GM23338 (cell line): ENCODE measurements at regions not wholly inside any gene's neighbourhood (a gene's known extent, or its start where the extent isn't known, plus 50 kb on each side); places are given as distances from the start of the nearest gene placed in this dataset.

Source experiments
- ATAC-seq: fragments of 200-7000 bp; cut with Tn5 transposase; 3 replicates; pipeline ENCODE4 v1.9.1; 2020
- DNase-seq: peaks from one replicate; pipeline ENCODE4 v3.0.0-alpha.2; 2015; ENCODE audit warnings: low spot score
- H2AFZ ChIP-seq: fragments of 200-600 bp; sonication (generic); 2 replicates; pipeline ENCODE4 v1.8.0; 2016; ENCODE audit warnings: antibody characterized with exemption, mild to moderate bottlenecking, moderate library complexity
- H3F3A ChIP-seq: fragments of 200-600 bp; sonication (generic); replicated peaks from 2 replicates; pipeline ENCODE4 v1.8.0; 2017; ENCODE audit warnings: antibody characterized with exemption, mixed run types, low read depth
- H3K27ac ChIP-seq: fragments of 200-600 bp; sonication (generic); 2 replicates; pipeline ENCODE4 v1.6.1; 2016; ENCODE audit warnings: low read depth
- H3K27me3 ChIP-seq: fragments of 200-600 bp; sonication (generic); 2 replicates; pipeline ENCODE4 v1.8.0; 2016; ENCODE audit warnings: mild to moderate bottlenecking, mixed run types, moderate library complexity; ENCODE audit not compliant: insufficient read depth
- H3K36me3 ChIP-seq: fragments of 200-600 bp; sonication (generic); 2 replicates; pipeline ENCODE4 v1.8.0; 2016; ENCODE audit warnings: mild to moderate bottlenecking; ENCODE audit not compliant: insufficient read depth
- H3K4me1 ChIP-seq: fragments of 200-600 bp; sonication (generic); 2 replicates; pipeline ENCODE4 v1.8.0; 2016; ENCODE audit warnings: mild to moderate bottlenecking, moderate library complexity; ENCODE audit not compliant: insufficient read depth
- H3K4me2 ChIP-seq: fragments of 200-600 bp; sonication (generic); 2 replicates; pipeline ENCODE4 v1.7.1; 2017; ENCODE audit warnings: mixed run types
- H3K4me3 ChIP-seq: fragments of 200-600 bp; sonication (generic); 2 replicates; pipeline ENCODE4 v1.6.1; 2016; ENCODE audit warnings: mixed run types
- H3K79me2 ChIP-seq: fragments of 200-600 bp; sonication (generic); replicated peaks from 2 replicates; pipeline ENCODE4 v1.8.0; 2017; ENCODE audit warnings: mild to moderate bottlenecking; ENCODE audit not compliant: insufficient read depth
- H3K9me2 ChIP-seq: fragments of 200-600 bp; sonication (generic); 2 replicates; pipeline ENCODE4 v1.8.0; 2017; ENCODE audit not compliant: insufficient read depth
- H4K20me1 ChIP-seq: fragments of 200-600 bp; sonication (generic); replicated peaks from 2 replicates; pipeline ENCODE4 v1.8.0; 2017; ENCODE audit warnings: mild to moderate bottlenecking; ENCODE audit not compliant: insufficient read depth
- H3K27ac Mint-ChIP-seq: 2 replicates; pipeline ENCODE4 v1.8.0; 2020; ENCODE audit warnings: inconsistent platforms, mild to moderate bottlenecking, moderate library complexity, mixed read lengths
- H3K27me3 Mint-ChIP-seq: 3 replicates; pipeline ENCODE4 v1.8.0; 2022; ENCODE audit warnings: low read depth, mild to moderate bottlenecking, moderate library complexity, mixed read lengths, inconsistent platforms; ENCODE audit not compliant: insufficient read depth, poor library complexity
- H3K36me3 Mint-ChIP-seq: 3 replicates; pipeline ENCODE4 v1.8.0; 2021; ENCODE audit warnings: low read depth, mild to moderate bottlenecking, inconsistent platforms, moderate library complexity, mixed read lengths
- H3K4me1 Mint-ChIP-seq: 3 replicates; pipeline ENCODE4 v1.8.0; 2020; ENCODE audit warnings: mild to moderate bottlenecking, inconsistent platforms, mixed read lengths
- H3K4me3 Mint-ChIP-seq: 3 replicates; pipeline ENCODE4 v1.8.0; 2021; ENCODE audit warnings: moderate library complexity, mild to moderate bottlenecking, inconsistent platforms, mixed read lengths
- H3K9me3 Mint-ChIP-seq: 3 replicates; pipeline ENCODE4 v1.8.0; 2020; ENCODE audit warnings: moderate library complexity, mild to moderate bottlenecking, inconsistent platforms, mixed read lengths
- EZH2 ChIP-seq: fragments of 200-600 bp; sonication (generic); IDR thresholded peaks from one replicate; pipeline ENCODE4 v1.8.0; 2017; ENCODE audit warnings: antibody characterized with exemption, mild to moderate bottlenecking, low read depth; ENCODE audit not compliant: unreplicated experiment
- EZH2phosphoT487 ChIP-seq: fragments of 200-600 bp; sonication (generic); IDR thresholded peaks from one replicate; pipeline ENCODE4 v1.8.1; 2018; ENCODE audit warnings: antibody characterized with exemption; ENCODE audit not compliant: unreplicated experiment
- JUNB ChIP-seq: IDR thresholded peaks from one replicate; pipeline ENCODE4 v1.6.1; 2016; ENCODE audit warnings: antibody characterized with exemption; ENCODE audit not compliant: unreplicated experiment
- NANOG ChIP-seq: IDR thresholded peaks from 2 replicates; pipeline ENCODE4 v1.6.1; 2016; ENCODE audit warnings: antibody characterized with exemption, borderline replicate concordance
- STAT1 ChIP-seq: IDR thresholded peaks from one replicate; pipeline ENCODE4 v1.6.1; 2016; ENCODE audit warnings: antibody characterized with exemption; ENCODE audit not compliant: unreplicated experiment
- TF ChIP-seq, protein P1 (sequence below), 2 experiments: fragments of 200-600 bp in 1 of 2; sonication (generic) in 1 of 2; conservative IDR thresholded peaks; 2 replicates each; pipeline versions ENCODE4 v1.5.1 to v1.6.1; 2016 to 2017; ENCODE audit warnings: antibody characterized with exemption in 2 of 2, low read depth in 2 of 2, mild to moderate bottlenecking in 2 of 2, moderate library complexity in 1 of 2
- TF ChIP-seq, protein P2 (sequence below): IDR thresholded peaks from 2 replicates; pipeline ENCODE4 v1.6.1; 2016; ENCODE audit warnings: antibody characterized with exemption
- TF ChIP-seq, protein P3 (sequence below): IDR thresholded peaks from one replicate; pipeline ENCODE4 v1.6.1; 2018; ENCODE audit warnings: antibody characterized with exemption; ENCODE audit not compliant: unreplicated experiment

GRCh38 chr6:3939368-3939958 lies 90.3 kb downstream of the FAM50B start:
- Mint-ChIP-seq H3K36me3 (no peaks in the 10 kb centered on the region), H3K27me3 (peaks cover 2% of the 10 kb centered on the region), H3K9me3 (no peaks in the 10 kb centered on the region), H3K4me1 (0 out of 3 replicates have a peak, but pooled peaks cover 3% of the 10 kb centered on the region), H3K4me3 (no peak overlapping the region), H3K27ac (no peak overlapping the region)
- Histone ChIP-seq H3K4me1 (no peaks in the 10 kb centered on the region), H2AFZ (no peak overlapping the region), H3K9me2 (no peaks in the 10 kb centered on the region), H3K79me2 (no peaks in the 10 kb centered on the region), H3K27ac (no peak overlapping the region), H3K27me3 (no peaks in the 10 kb centered on the region), H3K4me2 (no peak overlapping the region), H3F3A (no peaks in the 10 kb centered on the region), H3K4me3 (no peak overlapping the region), H4K20me1 (no peaks in the 10 kb centered on the region), H3K36me3 (no peaks in the 10 kb centered on the region)
- DNase-seq (no peak), ATAC-seq (peak; percentile 55; the same call in 2 of the 3 replicates)
- TF ChIP-seq, protein P1, sequence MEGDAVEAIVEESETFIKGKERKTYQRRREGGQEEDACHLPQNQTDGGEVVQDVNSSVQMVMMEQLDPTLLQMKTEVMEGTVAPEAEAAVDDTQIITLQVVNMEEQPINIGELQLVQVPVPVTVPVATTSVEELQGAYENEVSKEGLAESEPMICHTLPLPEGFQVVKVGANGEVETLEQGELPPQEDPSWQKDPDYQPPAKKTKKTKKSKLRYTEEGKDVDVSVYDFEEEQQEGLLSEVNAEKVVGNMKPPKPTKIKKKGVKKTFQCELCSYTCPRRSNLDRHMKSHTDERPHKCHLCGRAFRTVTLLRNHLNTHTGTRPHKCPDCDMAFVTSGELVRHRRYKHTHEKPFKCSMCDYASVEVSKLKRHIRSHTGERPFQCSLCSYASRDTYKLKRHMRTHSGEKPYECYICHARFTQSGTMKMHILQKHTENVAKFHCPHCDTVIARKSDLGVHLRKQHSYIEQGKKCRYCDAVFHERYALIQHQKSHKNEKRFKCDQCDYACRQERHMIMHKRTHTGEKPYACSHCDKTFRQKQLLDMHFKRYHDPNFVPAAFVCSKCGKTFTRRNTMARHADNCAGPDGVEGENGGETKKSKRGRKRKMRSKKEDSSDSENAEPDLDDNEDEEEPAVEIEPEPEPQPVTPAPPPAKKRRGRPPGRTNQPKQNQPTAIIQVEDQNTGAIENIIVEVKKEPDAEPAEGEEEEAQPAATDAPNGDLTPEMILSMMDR (conservative IDR thresholded peaks at IDR 0.05; ENCODE audit: low read depth in 2 of 2), result 0 out of 4 replicates have a peak, but pooled peaks of 1 of the 2 experiments have one; percentile 13
- TF ChIP-seq NANOG, result no peak

GRCh38 chr6:3939964-3940363 lies 90.8 kb downstream of the FAM50B start:
- no peaks in the 10 kb centered on the region for H4K20me1 ChIP-seq
- H3K27ac ChIP-seq, result no peak overlapping the region
- H3K9me2 ChIP-seq, result no peaks in the 10 kb centered on the region
- no peaks in the 10 kb centered on the region for H3K79me2 ChIP-seq
- Mint-ChIP-seq H3K4me3 (no peak overlapping the region), H3K4me1 (0 out of 3 replicates have a peak, but pooled peaks cover 3% of the 10 kb centered on the region), H3K27ac (no peak overlapping the region), H3K9me3 (no peaks in the 10 kb centered on the region), H3K27me3 (peaks cover 2% of the 10 kb centered on the region), H3K36me3 (no peaks in the 10 kb centered on the region)
- no peaks in the 10 kb centered on the region for H3K36me3 ChIP-seq
- no peak overlapping the region for H2AFZ ChIP-seq
- H3K4me3 ChIP-seq, result no peak overlapping the region
- no peak overlapping the region for H3K4me2 ChIP-seq
- H3K4me1 ChIP-seq, result no peaks in the 10 kb centered on the region
- no peak for ATAC-seq
- no peak for DNase-seq
- no peaks in the 10 kb centered on the region for H3F3A ChIP-seq
- H3K27me3 ChIP-seq, result no peaks in the 10 kb centered on the region
- TF ChIP-seq, protein P2, sequence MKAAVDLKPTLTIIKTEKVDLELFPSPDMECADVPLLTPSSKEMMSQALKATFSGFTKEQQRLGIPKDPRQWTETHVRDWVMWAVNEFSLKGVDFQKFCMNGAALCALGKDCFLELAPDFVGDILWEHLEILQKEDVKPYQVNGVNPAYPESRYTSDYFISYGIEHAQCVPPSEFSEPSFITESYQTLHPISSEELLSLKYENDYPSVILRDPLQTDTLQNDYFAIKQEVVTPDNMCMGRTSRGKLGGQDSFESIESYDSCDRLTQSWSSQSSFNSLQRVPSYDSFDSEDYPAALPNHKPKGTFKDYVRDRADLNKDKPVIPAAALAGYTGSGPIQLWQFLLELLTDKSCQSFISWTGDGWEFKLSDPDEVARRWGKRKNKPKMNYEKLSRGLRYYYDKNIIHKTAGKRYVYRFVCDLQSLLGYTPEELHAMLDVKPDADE, result no peak
- no peak for TF ChIP-seq EZH2phosphoT487
- no peak for TF ChIP-seq JUNB
- no peak for TF ChIP-seq STAT1

DNA sequence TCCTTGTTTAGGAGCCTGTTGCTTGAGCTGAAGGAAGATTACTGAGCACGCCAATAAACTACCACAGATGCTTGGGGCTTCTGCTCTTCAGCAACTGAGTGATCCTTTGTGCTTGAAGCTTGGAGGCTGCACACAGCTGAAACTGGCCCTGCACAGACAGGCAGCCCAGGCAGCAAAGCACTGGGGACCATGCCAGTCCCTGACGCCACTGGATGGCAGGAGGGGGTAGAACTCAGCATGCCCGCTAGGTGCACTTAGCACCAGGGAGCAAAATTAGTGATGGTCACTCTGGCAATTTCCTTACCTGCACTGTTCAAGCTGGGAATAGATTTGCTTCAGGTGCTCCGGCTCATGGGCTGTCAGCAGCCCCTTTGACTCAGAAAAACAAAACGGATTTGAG lies 91.5 kb downstream of the FAM50B start:
- ATAC-seq (no peak), DNase-seq (no peak)
- H3K27me3 Mint-ChIP-seq, result peaks cover 2% of the 10 kb centered on the region
- Histone ChIP-seq H3K36me3 (no peaks in the 10 kb centered on the region), H3K4me1 (no peaks in the 10 kb centered on the region), H3K4me3 (no peak overlapping the region), H3K79me2 (no peaks in the 10 kb centered on the region), H3K27ac (no peak overlapping the region), H3K9me2 (no peaks in the 10 kb centered on the region), H2AFZ (no peak overlapping the region), H4K20me1 (no peaks in the 10 kb centered on the region), H3F3A (no peaks in the 10 kb centered on the region), H3K27me3 (no peaks in the 10 kb centered on the region), H3K4me2 (no peak overlapping the region)
- H3K9me3 Mint-ChIP-seq, result no peaks in the 10 kb centered on the region
- no peak overlapping the region for H3K27ac Mint-ChIP-seq
- no peak overlapping the region for H3K4me3 Mint-ChIP-seq
- H3K4me1 Mint-ChIP-seq, result 0 out of 3 replicates have a peak, but pooled peaks cover 3% of the 10 kb centered on the region
- no peaks in the 10 kb centered on the region for H3K36me3 Mint-ChIP-seq
- TF ChIP-seq EZH2 (no peak), EZH2phosphoT487 (no peak), STAT1 (no peak)
- TF ChIP-seq, protein P3, sequence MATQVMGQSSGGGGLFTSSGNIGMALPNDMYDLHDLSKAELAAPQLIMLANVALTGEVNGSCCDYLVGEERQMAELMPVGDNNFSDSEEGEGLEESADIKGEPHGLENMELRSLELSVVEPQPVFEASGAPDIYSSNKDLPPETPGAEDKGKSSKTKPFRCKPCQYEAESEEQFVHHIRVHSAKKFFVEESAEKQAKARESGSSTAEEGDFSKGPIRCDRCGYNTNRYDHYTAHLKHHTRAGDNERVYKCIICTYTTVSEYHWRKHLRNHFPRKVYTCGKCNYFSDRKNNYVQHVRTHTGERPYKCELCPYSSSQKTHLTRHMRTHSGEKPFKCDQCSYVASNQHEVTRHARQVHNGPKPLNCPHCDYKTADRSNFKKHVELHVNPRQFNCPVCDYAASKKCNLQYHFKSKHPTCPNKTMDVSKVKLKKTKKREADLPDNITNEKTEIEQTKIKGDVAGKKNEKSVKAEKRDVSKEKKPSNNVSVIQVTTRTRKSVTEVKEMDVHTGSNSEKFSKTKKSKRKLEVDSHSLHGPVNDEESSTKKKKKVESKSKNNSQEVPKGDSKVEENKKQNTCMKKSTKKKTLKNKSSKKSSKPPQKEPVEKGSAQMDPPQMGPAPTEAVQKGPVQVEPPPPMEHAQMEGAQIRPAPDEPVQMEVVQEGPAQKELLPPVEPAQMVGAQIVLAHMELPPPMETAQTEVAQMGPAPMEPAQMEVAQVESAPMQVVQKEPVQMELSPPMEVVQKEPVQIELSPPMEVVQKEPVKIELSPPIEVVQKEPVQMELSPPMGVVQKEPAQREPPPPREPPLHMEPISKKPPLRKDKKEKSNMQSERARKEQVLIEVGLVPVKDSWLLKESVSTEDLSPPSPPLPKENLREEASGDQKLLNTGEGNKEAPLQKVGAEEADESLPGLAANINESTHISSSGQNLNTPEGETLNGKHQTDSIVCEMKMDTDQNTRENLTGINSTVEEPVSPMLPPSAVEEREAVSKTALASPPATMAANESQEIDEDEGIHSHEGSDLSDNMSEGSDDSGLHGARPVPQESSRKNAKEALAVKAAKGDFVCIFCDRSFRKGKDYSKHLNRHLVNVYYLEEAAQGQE, result no peak
- TF ChIP-seq, protein P1 (conservative IDR thresholded peaks at IDR 0.05; ENCODE audit: low read depth in 2 of 2), result no peak
- TF ChIP-seq, protein P2, result no peak
